Stimulated activated CD4-positive, alpha-beta T cell treated with anti-CD3 and anti-CD28 coated beads, Interleukin-4, amount 100 ng/mL, for 48 hours (primary cell): ENCODE measurements at regions not wholly inside any gene's neighbourhood (a gene's known extent, or its start where the extent isn't known, plus 50 kb on each side); places are given as distances from the start of the nearest gene placed in this dataset.

ENCODE experiments used
- DNase-seq, 2 donors: peaks; one replicate each; pipeline ENCODE4 v3.0.0-alpha.2; 2020; ENCODE audit warnings: low read depth in 2 of 2

GRCh38 chr3:159787794-159788205 is 200.8 kb upstream of the IL12A start:
- no peak for DNase-seq

- no peak for DNase-seq
Observed at GRCh38 chr3:159788291-159788690, 200.3 kb upstream of the IL12A start.

GRCh38 chr3:159789017-159789416 is 199.6 kb upstream of the IL12A start:
- DNase-seq, result no peak

- no peak for DNase-seq
Observed at GRCh38 chr3:159789742-159790635, 198.6 kb upstream of the IL12A start.

GRCh38 chr3:159791336-159791735 is 197.3 kb upstream of the IL12A start:
- no peak for DNase-seq

GRCh38 chr3:159792070-159792469 is 196.6 kb upstream of the IL12A start:
- DNase-seq, result no peak

GRCh38 chr3:159795042-159795441 is 193.6 kb upstream of the IL12A start:
- no peak for DNase-seq

- DNase-seq, result no peak
Observed at GRCh38 chr3:159795681-159796175, 192.9 kb upstream of the IL12A start.

GRCh38 chr3:159796226-159796625 is 192.4 kb upstream of the IL12A start:
- DNase-seq, result no peak

GRCh38 chr3:159796744-159797143 is 191.9 kb upstream of the IL12A start:
- DNase-seq, result no peak

- DNase-seq, result no peak
Observed at GRCh38 chr3:159797771-159798170, 190.9 kb upstream of the IL12A start.

GRCh38 chr3:159798951-159799350 is 189.7 kb upstream of the IL12A start:
- DNase-seq, result no peak

- DNase-seq, result no peak
Observed at GRCh38 chr3:159800434-159801155, 188.0 kb upstream of the IL12A start.

GRCh38 chr3:159802864-159803263 is 185.8 kb upstream of the IL12A start:
- DNase-seq, result no peak

GRCh38 chr3:159803459-159803858 is 185.2 kb upstream of the IL12A start:
- DNase-seq, result no peak

- peak; percentile 4 to 19 for DNase-seq
Observed at GRCh38 chr3:159804726-159805410, 183.8 kb upstream of the IL12A start.

- DNase-seq, result no peak
Observed at GRCh38 chr3:159805411-159805772, 183.2 kb upstream of the IL12A start.

GRCh38 chr3:159806412-159806811 is 182.2 kb upstream of the IL12A start:
- no peak for DNase-seq

GRCh38 chr3:159807137-159808040 is 181.2 kb upstream of the IL12A start:
- no peak for DNase-seq

GRCh38 chr3:159813822-159814531 is 174.7 kb upstream of the IL12A start:
- no peak for DNase-seq

GRCh38 chr3:159816512-159816911 is 172.1 kb upstream of the IL12A start:
- no peak for DNase-seq
